GM19099 (cell line): ENCODE measurements at regions not wholly inside any gene's neighbourhood (a gene's known extent, or its start where the extent isn't known, plus 50 kb on each side); places are given as distances from the start of the nearest gene placed in this dataset.

ENCODE experiments used
- POLR2A ChIP-seq: IDR thresholded peaks from 3 replicates; pipeline ENCODE4 v1.6.1; 2011; ENCODE audit warnings: low read depth; ENCODE audit not compliant: insufficient read length; ENCODE audit errors: extremely low read depth

- TF ChIP-seq POLR2A, result no peak
Measured at GRCh38 chr7:94239661-94240234, 154.9 kb upstream of the COL1A2 start.

GRCh38 chr7:94240902-94241301 is 153.8 kb upstream of the COL1A2 start:
- TF ChIP-seq POLR2A, result no peak

GRCh38 chr7:94241402-94241925 is 153.2 kb upstream of the COL1A2 start:
- TF ChIP-seq POLR2A, result no peak

GRCh38 chr7:94243066-94243711 is 151.5 kb upstream of the COL1A2 start:
- TF ChIP-seq POLR2A, result no peak

GRCh38 chr7:94244760-94245159 is 149.9 kb upstream of the COL1A2 start:
- no peak for TF ChIP-seq POLR2A

- no peak for TF ChIP-seq POLR2A
Measured at GRCh38 chr7:94245500-94245899, 149.2 kb upstream of the COL1A2 start.

- no peak for TF ChIP-seq POLR2A
Measured at GRCh38 chr7:94247970-94248369, 146.7 kb upstream of the COL1A2 start.

GRCh38 chr7:94249631-94250030 is 145.1 kb upstream of the COL1A2 start:
- TF ChIP-seq POLR2A, result no peak

GRCh38 chr7:94250124-94250523 is 144.6 kb upstream of the COL1A2 start:
- TF ChIP-seq POLR2A, result no peak

- no peak for TF ChIP-seq POLR2A
Measured at GRCh38 chr7:94250987-94251386, 143.7 kb upstream of the COL1A2 start.

- TF ChIP-seq POLR2A, result no peak
Measured at GRCh38 chr7:94252124-94252523, 142.6 kb upstream of the COL1A2 start.

GRCh38 chr7:94252971-94253370 is 141.7 kb upstream of the COL1A2 start:
- TF ChIP-seq POLR2A, result no peak

- no peak for TF ChIP-seq POLR2A
Measured at GRCh38 chr7:94253686-94254085, 141.0 kb upstream of the COL1A2 start.

GRCh38 chr7:94258418-94259300 is 136.0 kb upstream of the COL1A2 start:
- TF ChIP-seq POLR2A, result no peak

- no peak for TF ChIP-seq POLR2A
Measured at GRCh38 chr7:94261067-94261466, 133.6 kb upstream of the COL1A2 start.

- no peak for TF ChIP-seq POLR2A
Measured at GRCh38 chr7:94264756-94265155, 129.9 kb upstream of the COL1A2 start.

- TF ChIP-seq POLR2A, result no peak
Measured at GRCh38 chr7:94265456-94265855, 129.2 kb upstream of the COL1A2 start.

GRCh38 chr7:94266238-94266644 is 128.5 kb upstream of the COL1A2 start:
- TF ChIP-seq POLR2A, result no peak
